IPS DF 19.7 (cell line): ENCODE measurements at regions not wholly inside any gene's neighbourhood (a gene's known extent, or its start where the extent isn't known, plus 50 kb on each side); places are given as distances from the start of the nearest gene placed in this dataset.
"Not testable (repeated sequence)": the region's sequence is repeated elsewhere in the genome, so short reads cannot be mapped to it uniquely, and the experiment has no call there.

Source experiments
- DNase-seq: peaks from one replicate; pipeline ENCODE4 v3.0.0-alpha.2; 2013; ENCODE audit warnings: low read depth, low spot score

GRCh38 chr18:47728921-47729320, 201.5 kb downstream of the SMAD2 start:
- no peak for DNase-seq

GRCh38 chr18:47727409-47727808, 203.1 kb downstream of the SMAD2 start:
- no peak for DNase-seq

- DNase-seq = no peak
Observed at GRCh38 chr18:47726550-47726949, 203.9 kb downstream of the SMAD2 start.

GRCh38 chr18:47725656-47726055, 204.8 kb downstream of the SMAD2 start:
- DNase-seq = no peak

GRCh38 chr18:47724186-47724975, 206.1 kb downstream of the SMAD2 start:
- no peak for DNase-seq

- no peak for DNase-seq
Observed at GRCh38 chr18:47721876-47722275, 208.6 kb downstream of the SMAD2 start.

GRCh38 chr18:47720741-47721140, 209.7 kb downstream of the SMAD2 start:
- no peak for DNase-seq

GRCh38 chr18:47719096-47719780, 211.2 kb downstream of the SMAD2 start:
- DNase-seq = no peak

- DNase-seq = no peak
Observed at GRCh38 chr18:47718646-47719045, 211.8 kb downstream of the SMAD2 start.

- no peak for DNase-seq
Observed at GRCh38 chr18:47717257-47717656, 213.2 kb downstream of the SMAD2 start.

- no peak for DNase-seq
Observed at GRCh38 chr18:47716632-47717185, 213.8 kb downstream of the SMAD2 start.

- DNase-seq = no peak
Observed at GRCh38 chr18:47710451-47710850, 220.0 kb downstream of the SMAD2 start.

GRCh38 chr18:47709556-47709955, 220.9 kb downstream of the SMAD2 start:
- DNase-seq = no peak

GRCh38 chr18:47708206-47708605, 222.3 kb downstream of the SMAD2 start:
- no peak for DNase-seq

- no peak for DNase-seq
Observed at GRCh38 chr18:47701134-47701533, 229.3 kb downstream of the SMAD2 start.

GRCh38 chr18:47696870-47697269, 233.6 kb downstream of the SMAD2 start:
- DNase-seq = no peak

GRCh38 chr18:47691611-47692010, 238.8 kb downstream of the SMAD2 start:
- no peak for DNase-seq

GRCh38 chr18:47690778-47691177, 239.7 kb downstream of the SMAD2 start:
- not testable (repeated sequence) for DNase-seq

GRCh38 chr18:47689371-47689770, 241.1 kb downstream of the SMAD2 start:
- DNase-seq = no peak

GRCh38 chr18:47686806-47687205, 243.7 kb downstream of the SMAD2 start:
- no peak for DNase-seq

GRCh38 chr18:47683774-47684173, 246.7 kb downstream of the SMAD2 start:
- DNase-seq = no peak

GRCh38 chr18:47682876-47683275, 247.6 kb downstream of the SMAD2 start:
- no peak for DNase-seq

GRCh38 chr18:47680488-47680887, 250.0 kb downstream of the SMAD2 start:
- DNase-seq = no peak
